ENCODE measurements at regions not wholly inside any gene's neighbourhood (a gene's known extent, or its start where the extent isn't known, plus 50 kb on each side); places are given as distances from the start of the nearest gene placed in this dataset.

- POLR2A ChIA-PET, result no interaction called here
Measured at GRCh38 chr4:46508216-46508615, 118.3 kb upstream of the GABRA2 start.

GRCh38 chr4:46506876-46507275, 116.9 kb upstream of the GABRA2 start:
- Mint-ChIP-seq H3K9me3 (peaks cover 3% of the 10 kb centered on the region), H3K4me3 (no peak overlapping the region), H3K27ac (no peak overlapping the region), H3K27me3 (no peaks in the 10 kb centered on the region), H3K4me1 (ENCODE audit: low read depth) (no peaks in the 10 kb centered on the region), H3K36me3 (ENCODE audit: low read depth) (no peaks in the 10 kb centered on the region)
- Histone ChIP-seq H3K4me1 (ENCODE audit: insufficient read depth, low read length) (no peaks in the 10 kb centered on the region), H3K9me3 (ENCODE audit: control insufficient read depth in 1 of 2, insufficient read depth in 1 of 2, low read length in 2 of 2) (no peaks in the 10 kb centered on the region), H3K27me3 (ENCODE audit: control insufficient read depth in 1 of 2, insufficient read depth in 2 of 2, low read length in 2 of 2) (no peaks in the 10 kb centered on the region), H3K4me3 (ENCODE audit: low read length) (no peak overlapping the region), H3K36me3 (ENCODE audit: insufficient read depth, low read length) (no peaks in the 10 kb centered on the region), H3K27ac (ENCODE audit: low read depth in 1 of 2, low read length in 2 of 2) (no peak overlapping the region)
- no peak for DNase-seq
- intact Hi-C loops (cut with DNase I, micrococcal nuclease), result no loop called here
- TF ChIP-seq CTCF (IDR thresholded peaks at IDR 0.05), result no peak
- ChIA-PET POLR2A (no interaction called here), CTCF (no interaction called here)
- ATAC-seq (ENCODE audit: poor library complexity), result no peak

More at GRCh38 chr4:46508216-46508615, 118.3 kb upstream of the GABRA2 start:
- TF ChIP-seq CTCF (IDR thresholded peaks at IDR 0.05), result no peak
- Mint-ChIP-seq H3K4me1 (ENCODE audit: low read depth) (no peaks in the 10 kb centered on the region), H3K9me3 (peaks cover 4% of the 10 kb centered on the region), H3K36me3 (ENCODE audit: low read depth) (no peaks in the 10 kb centered on the region), H3K27me3 (no peaks in the 10 kb centered on the region), H3K4me3 (no peak overlapping the region), H3K27ac (no peak overlapping the region)
- ATAC-seq (ENCODE audit: poor library complexity), result no peak
- intact Hi-C loops (cut with DNase I, micrococcal nuclease), result no loop called here
- H3K36me3 ChIP-seq (ENCODE audit: insufficient read depth, low read length), result no peaks in the 10 kb centered on the region
- no peak overlapping the region for H3K4me3 ChIP-seq (ENCODE audit: low read length)
- no peaks in the 10 kb centered on the region for H3K27me3 ChIP-seq (ENCODE audit: control insufficient read depth in 1 of 2, insufficient read depth in 2 of 2, low read length in 2 of 2)
- DNase-seq, result no peak
- CTCF ChIA-PET, result no interaction called here
- H3K9me3 ChIP-seq (ENCODE audit: control insufficient read depth in 1 of 2, insufficient read depth in 1 of 2, low read length in 2 of 2), result no peaks in the 10 kb centered on the region
- H3K4me1 ChIP-seq (ENCODE audit: insufficient read depth, low read length), result no peaks in the 10 kb centered on the region
- H3K27ac ChIP-seq (ENCODE audit: low read depth in 1 of 2, low read length in 2 of 2), result no peak overlapping the region

- no peak for DNase-seq
- Histone ChIP-seq H3K27me3 (ENCODE audit: control insufficient read depth in 1 of 2, insufficient read depth in 2 of 2, low read length in 2 of 2) (no peaks in the 10 kb centered on the region), H3K9me3 (ENCODE audit: control insufficient read depth in 1 of 2, insufficient read depth in 1 of 2, low read length in 2 of 2) (no peaks in the 10 kb centered on the region), H3K36me3 (ENCODE audit: insufficient read depth, low read length) (no peaks in the 10 kb centered on the region), H3K27ac (ENCODE audit: low read depth in 1 of 2, low read length in 2 of 2) (no peak overlapping the region), H3K4me3 (ENCODE audit: low read length) (no peak overlapping the region), H3K4me1 (ENCODE audit: insufficient read depth, low read length) (no peaks in the 10 kb centered on the region)
- Mint-ChIP-seq H3K27ac (no peak overlapping the region), H3K27me3 (no peaks in the 10 kb centered on the region), H3K36me3 (ENCODE audit: low read depth) (no peaks in the 10 kb centered on the region), H3K9me3 (peaks cover 8% of the 10 kb centered on the region), H3K4me1 (ENCODE audit: low read depth) (no peaks in the 10 kb centered on the region), H3K4me3 (no peak overlapping the region)
- ChIA-PET CTCF (no interaction called here), POLR2A (no interaction called here)
- no peak for ATAC-seq (ENCODE audit: poor library complexity)
- intact Hi-C loops (cut with DNase I, micrococcal nuclease), result no loop called here
- no peak for TF ChIP-seq CTCF (IDR thresholded peaks at IDR 0.05)
Measured at GRCh38 chr4:46505131-46505530, 115.2 kb upstream of the GABRA2 start.
